OCI-LY7 (cell line): ENCODE measurements at regions not wholly inside any gene's neighbourhood (a gene's known extent, or its start where the extent isn't known, plus 50 kb on each side); places are given as distances from the start of the nearest gene placed in this dataset.
"Not testable (repeated sequence)": the region's sequence is repeated elsewhere in the genome, so short reads cannot be mapped to it uniquely, and the experiment has no call there.

Source experiments
- CTCF ChIP-seq: fragments of 200-600 bp; sonication (generic); conservative IDR thresholded peaks from 2 replicates; pipeline ENCODE4 v1.5.1; 2014; ENCODE audit warnings: mild to moderate bottlenecking, antibody characterized with exemption, low read length, moderate library complexity, mixed read lengths
- EZH2phosphoT487 ChIP-seq: fragments of 200-600 bp; sonication (generic); IDR thresholded peaks from 2 replicates; pipeline ENCODE4 v1.6.1; 2018; ENCODE audit warnings: low read depth, borderline replicate concordance, mild to moderate bottlenecking, mixed run types, antibody characterized with exemption, low read length, moderate library complexity, mixed read lengths

- not testable (repeated sequence) for TF ChIP-seq CTCF, EZH2phosphoT487
These were observed 241.7 kb downstream of the TMEM121 start for GRCh38 chr14:105768039-105768438.
